Spleen (tissue), 7 donors: ENCODE measurements at regions not wholly inside any gene's neighbourhood (a gene's known extent, or its start where the extent isn't known, plus 50 kb on each side); places are given as distances from the start of the nearest gene placed in this dataset.

Source experiments
- POLR2A ChIP-seq, 3 donors: fragments of 450-650 bp; IDR thresholded peaks; one replicate each; pipeline ENCODE4 v1.5.1; 2017; ENCODE audit warnings: antibody characterized with exemption in 3 of 3, mild to moderate bottlenecking in 1 of 3
- POLR2AphosphoS5 ChIP-seq, 3 donors: sonication (generic); formaldehyde crosslinking; IDR thresholded peaks; one replicate each; pipeline ENCODE4 v1.5.1; 2017; ENCODE audit warnings: antibody characterized with exemption in 3 of 3
- TF ChIP-seq, protein P1 (sequence below), 11 experiments: fragments of 200-600 bp in 7 of 11; fragments of 450-650 bp in 4 of 11; sonication (generic) in 4 of 11; IDR thresholded peaks in 8 of 11; conservative IDR thresholded peaks in 3 of 11; 1 replicate in 7 of 11; 2 replicates in 4 of 11; pipeline versions ENCODE4 v1.4.0 to v1.8.0; 2016 to 2021; ENCODE audit warnings: antibody characterized with exemption in 11 of 11, inconsistent platforms in 4 of 11, mild to moderate bottlenecking in 1 of 11
- donor health status: DM: no; HTN: no; CAD: no; lungs with moderate emphysema.
- donor health status: DM: no; HTN: no; CAD: no.
- donor health status: DM: no; HTN: no; CAD: no.

DNA sequence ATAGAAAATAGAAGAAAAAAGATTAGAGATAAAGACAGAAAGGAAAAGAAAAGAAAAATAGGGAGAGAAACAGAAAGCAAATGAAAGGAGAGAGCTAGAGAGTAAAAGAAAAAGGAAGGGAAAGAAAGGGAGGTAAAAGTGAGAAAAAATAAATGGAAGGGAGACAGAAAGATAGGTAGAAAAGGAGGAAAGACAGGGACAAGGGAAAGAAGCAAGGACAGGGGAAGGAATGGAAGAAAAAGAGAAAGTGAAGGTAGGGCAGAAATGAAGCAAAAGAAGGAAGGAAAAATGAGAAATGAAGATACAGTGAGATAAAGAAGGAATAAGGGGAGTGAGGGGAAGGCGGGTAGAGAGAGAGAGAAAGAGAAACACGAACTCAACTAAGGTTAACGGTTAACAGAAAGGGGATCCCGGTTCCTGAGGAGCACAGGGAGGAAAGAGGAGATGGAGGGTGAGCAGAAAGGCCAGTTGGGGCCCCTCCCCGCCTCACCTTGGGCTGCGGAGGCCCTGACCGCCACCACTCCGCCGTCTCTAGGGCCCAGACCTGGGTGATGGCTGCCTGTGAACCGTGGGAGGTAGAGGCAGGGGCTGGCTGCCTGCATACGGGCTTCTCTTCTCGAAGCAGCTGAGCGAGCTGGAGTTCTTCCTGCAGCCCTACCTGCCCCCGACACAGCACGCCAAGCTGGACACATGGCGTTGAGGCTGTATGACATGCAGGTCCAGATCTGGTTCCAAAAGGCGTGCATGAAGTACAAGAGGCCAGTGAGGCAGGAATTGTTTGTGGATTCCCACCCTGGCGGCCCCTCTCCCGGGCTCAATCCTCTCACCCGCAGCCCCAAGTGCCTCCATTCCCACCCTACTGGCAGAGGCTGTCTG is 59.5 kb downstream of the SMUG1 start:
- TF ChIP-seq, protein P1, sequence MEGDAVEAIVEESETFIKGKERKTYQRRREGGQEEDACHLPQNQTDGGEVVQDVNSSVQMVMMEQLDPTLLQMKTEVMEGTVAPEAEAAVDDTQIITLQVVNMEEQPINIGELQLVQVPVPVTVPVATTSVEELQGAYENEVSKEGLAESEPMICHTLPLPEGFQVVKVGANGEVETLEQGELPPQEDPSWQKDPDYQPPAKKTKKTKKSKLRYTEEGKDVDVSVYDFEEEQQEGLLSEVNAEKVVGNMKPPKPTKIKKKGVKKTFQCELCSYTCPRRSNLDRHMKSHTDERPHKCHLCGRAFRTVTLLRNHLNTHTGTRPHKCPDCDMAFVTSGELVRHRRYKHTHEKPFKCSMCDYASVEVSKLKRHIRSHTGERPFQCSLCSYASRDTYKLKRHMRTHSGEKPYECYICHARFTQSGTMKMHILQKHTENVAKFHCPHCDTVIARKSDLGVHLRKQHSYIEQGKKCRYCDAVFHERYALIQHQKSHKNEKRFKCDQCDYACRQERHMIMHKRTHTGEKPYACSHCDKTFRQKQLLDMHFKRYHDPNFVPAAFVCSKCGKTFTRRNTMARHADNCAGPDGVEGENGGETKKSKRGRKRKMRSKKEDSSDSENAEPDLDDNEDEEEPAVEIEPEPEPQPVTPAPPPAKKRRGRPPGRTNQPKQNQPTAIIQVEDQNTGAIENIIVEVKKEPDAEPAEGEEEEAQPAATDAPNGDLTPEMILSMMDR (IDR thresholded peaks at IDR 0.05 in 8 of 11, conservative IDR thresholded peaks at IDR 0.05 in 3 of 11): no peak
- no peak for TF ChIP-seq POLR2A (IDR thresholded peaks at IDR 0.05)
- TF ChIP-seq POLR2AphosphoS5 (IDR thresholded peaks at IDR 0.05): no peak
